IPS DF 4.7 (cell line): ENCODE measurements at regions not wholly inside any gene's neighbourhood (a gene's known extent, or its start where the extent isn't known, plus 50 kb on each side); places are given as distances from the start of the nearest gene placed in this dataset.
A peak's percentile ranks its signal among the peaks of the same experiment; 100 is the strongest.
"Not testable (repeated sequence)": the region's sequence is repeated elsewhere in the genome, so short reads cannot be mapped to it uniquely, and the experiment has no call there.

ENCODE experiments used
- DNase-seq: peaks from one replicate; pipeline ENCODE4 v3.0.0-alpha.2; 2013; ENCODE audit warnings: low spot score; ENCODE audit errors: extremely low read depth

DNA sequence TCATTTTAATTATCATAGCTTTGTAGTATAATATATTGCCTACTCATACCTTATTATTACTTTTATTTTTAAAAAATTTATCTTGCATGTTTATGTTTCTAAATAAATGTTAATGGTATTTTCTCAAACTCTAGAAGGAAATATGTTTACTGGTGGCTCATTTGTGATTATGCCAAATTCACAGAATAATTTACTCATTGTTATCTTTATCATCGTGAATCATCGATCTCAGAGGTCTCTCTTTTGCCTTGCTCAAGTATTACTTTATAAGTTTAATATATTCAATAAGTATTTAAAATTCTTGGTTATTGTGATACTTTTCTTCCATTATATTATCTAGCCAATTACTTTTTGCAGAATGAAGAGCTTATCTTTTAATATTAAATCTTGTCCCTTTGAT is 836.7 kb upstream of the ADAMTS5 start:
- DNase-seq, result no peak

- no peak for DNase-seq
These were observed 836.1 kb upstream of the ADAMTS5 start for GRCh38 chr21:27802816-27803475.

- no peak for DNase-seq
These were observed 833.0 kb upstream of the ADAMTS5 start for GRCh38 chr21:27799861-27800260.

GRCh38 chr21:27796106-27796505 is 829.2 kb upstream of the ADAMTS5 start:
- no peak for DNase-seq

GRCh38 chr21:27795418-27795817 is 828.5 kb upstream of the ADAMTS5 start:
- no peak for DNase-seq

GRCh38 chr21:27793901-27794300 is 827.0 kb upstream of the ADAMTS5 start:
- DNase-seq, result no peak

GRCh38 chr21:27787046-27787445 is 820.2 kb upstream of the ADAMTS5 start:
- DNase-seq, result no peak

DNA sequence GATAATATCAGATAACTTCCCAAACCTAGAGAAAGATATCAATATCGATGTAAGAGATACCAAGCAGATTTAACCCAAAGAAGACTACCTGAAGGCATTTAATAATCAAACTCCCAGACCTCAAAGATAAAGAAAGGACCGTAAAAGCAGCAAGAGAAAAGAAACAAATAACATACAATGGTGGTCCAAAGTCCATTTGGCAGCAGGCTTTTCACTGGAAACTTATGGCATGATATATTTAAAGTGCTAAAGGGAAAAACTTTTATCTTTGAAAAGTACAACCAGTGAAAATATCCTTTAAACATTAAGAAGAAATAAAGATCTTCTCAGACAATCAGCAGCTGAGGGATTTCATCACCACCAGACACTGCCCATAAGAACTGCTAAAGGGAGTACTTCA is 812.7 kb upstream of the ADAMTS5 start:
- no peak for DNase-seq

- no peak for DNase-seq
These were observed 810.2 kb upstream of the ADAMTS5 start for GRCh38 chr21:27776925-27777553.

GRCh38 chr21:27772816-27773215 is 805.9 kb upstream of the ADAMTS5 start:
- DNase-seq, result no peak

- no peak for DNase-seq
These were observed 805.1 kb upstream of the ADAMTS5 start for GRCh38 chr21:27771938-27772483.

GRCh38 chr21:27769763-27770162 is 802.9 kb upstream of the ADAMTS5 start:
- no peak for DNase-seq

DNA sequence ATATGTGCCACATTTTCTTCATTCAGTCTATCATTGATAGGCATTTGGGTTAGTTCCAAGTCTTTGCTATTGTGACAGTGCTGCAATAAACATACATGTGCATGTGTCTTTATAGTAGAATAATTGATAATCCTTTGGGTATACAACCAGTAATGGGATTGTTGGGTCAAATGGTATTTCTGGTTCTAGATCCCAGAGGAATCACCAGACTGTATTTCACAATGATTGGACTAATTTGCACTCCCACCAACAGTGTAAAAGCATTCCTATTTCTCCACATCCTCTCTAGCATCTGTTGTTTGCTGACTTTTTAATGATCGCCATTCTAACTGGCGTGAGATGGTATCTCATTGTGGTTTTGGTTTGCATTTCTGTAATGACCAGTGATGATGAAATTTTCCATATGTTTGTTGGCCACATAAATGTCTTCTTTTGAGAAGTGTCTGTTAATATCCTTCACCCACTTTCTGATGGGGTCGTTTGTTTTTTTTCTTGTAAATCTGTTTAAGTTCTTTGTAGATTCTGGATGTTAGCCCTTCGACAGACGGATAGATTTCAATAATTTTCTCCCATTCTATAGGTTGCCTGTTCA is 801.3 kb upstream of the ADAMTS5 start:
- DNase-seq, result not testable (repeated sequence)

DNA sequence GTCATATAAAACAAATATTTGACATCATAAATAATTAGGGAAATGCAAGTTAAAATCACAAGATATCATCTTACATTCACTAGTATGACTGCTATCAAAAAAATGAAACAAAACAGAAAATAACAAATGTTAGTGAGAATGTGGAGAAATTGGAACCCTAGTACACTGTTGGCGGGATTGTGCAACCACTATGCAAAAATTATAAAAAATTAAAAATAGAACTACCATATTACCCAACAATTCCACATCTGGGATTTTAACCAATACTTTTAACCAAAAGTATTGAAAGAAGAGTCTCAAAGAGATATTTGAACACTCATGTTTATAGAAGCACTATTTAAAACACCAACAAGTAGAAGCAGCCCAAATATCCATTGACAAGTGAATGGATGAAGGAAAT is 797.2 kb upstream of the ADAMTS5 start:
- no peak for DNase-seq

- DNase-seq, result no peak
These were observed 794.7 kb upstream of the ADAMTS5 start for GRCh38 chr21:27761623-27762022.

- no peak for DNase-seq
These were observed 792.9 kb upstream of the ADAMTS5 start for GRCh38 chr21:27759820-27760219.

- peak; percentile 16 for DNase-seq
These were observed 792.3 kb upstream of the ADAMTS5 start for GRCh38 chr21:27759091-27759659.

- DNase-seq, result no peak
These were observed 789.3 kb upstream of the ADAMTS5 start for GRCh38 chr21:27756191-27756590.

GRCh38 chr21:27743971-27744564 is 777.2 kb upstream of the ADAMTS5 start:
- DNase-seq, result no peak

- DNase-seq, result no peak
These were observed 774.8 kb upstream of the ADAMTS5 start for GRCh38 chr21:27741736-27742135.

DNA sequence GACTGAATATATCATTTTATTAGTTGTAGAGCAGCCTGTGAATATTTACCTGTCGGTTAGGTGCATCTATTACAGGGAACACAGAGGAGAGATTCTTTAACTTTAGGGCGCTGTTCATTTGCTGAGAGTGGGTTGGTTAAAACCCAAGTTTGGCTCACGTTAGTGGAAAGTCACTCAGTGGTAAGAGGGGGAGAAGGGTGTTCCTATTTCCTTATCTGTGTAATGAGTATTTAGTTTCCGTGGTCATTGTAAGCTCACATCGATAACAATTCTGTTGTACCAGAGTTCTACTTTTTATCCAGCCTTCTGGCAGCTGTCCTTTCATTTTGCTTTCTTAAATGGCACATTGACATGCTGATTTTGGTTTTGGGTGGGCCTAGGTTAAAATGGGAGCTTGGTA is 773.2 kb upstream of the ADAMTS5 start:
- no peak for DNase-seq

GRCh38 chr21:27739187-27739586 is 772.3 kb upstream of the ADAMTS5 start:
- DNase-seq, result no peak
